ENCODE measurements at regions not wholly inside any gene's neighbourhood (a gene's known extent, or its start where the extent isn't known, plus 50 kb on each side); places are given as distances from the start of the nearest gene placed in this dataset.

- no peak for DNase-seq (ENCODE audit: low spot score)
Measured at GRCh38 chr2:146678516-146678915, 1166.3 kb upstream of the ACVR2A start.

- DNase-seq (ENCODE audit: low spot score): no peak
Measured at GRCh38 chr2:146677280-146677679, 1167.5 kb upstream of the ACVR2A start.

- no peak for DNase-seq (ENCODE audit: low spot score)
Measured at GRCh38 chr2:146669735-146670134, 1175.1 kb upstream of the ACVR2A start.

- peak; percentile 23 for DNase-seq (ENCODE audit: low spot score)
Measured at GRCh38 chr2:146666340-146666739, 1178.5 kb upstream of the ACVR2A start.

- DNase-seq (ENCODE audit: low spot score): no peak
Measured at GRCh38 chr2:146665800-146666199, 1179.0 kb upstream of the ACVR2A start.

GRCh38 chr2:146661473-146662096 is 1183.2 kb upstream of the ACVR2A start:
- peak; percentile 57 for DNase-seq (ENCODE audit: low spot score)

GRCh38 chr2:146659976-146660375 is 1184.9 kb upstream of the ACVR2A start:
- DNase-seq (ENCODE audit: low spot score): peak; percentile 53

- DNase-seq (ENCODE audit: low spot score): peak; percentile 18
Measured at GRCh38 chr2:146652311-146652710, 1192.5 kb upstream of the ACVR2A start.

GRCh38 chr2:146651361-146651760 is 1193.5 kb upstream of the ACVR2A start:
- DNase-seq (ENCODE audit: low spot score): no peak

GRCh38 chr2:146642066-146642465 is 1202.8 kb upstream of the ACVR2A start:
- no peak for DNase-seq (ENCODE audit: low spot score)

- DNase-seq (ENCODE audit: low spot score): peak; percentile 95
Measured at GRCh38 chr2:146634230-146635097, 1210.4 kb upstream of the ACVR2A start.

- no peak for DNase-seq (ENCODE audit: low spot score)
Measured at GRCh38 chr2:146633159-146633558, 1211.7 kb upstream of the ACVR2A start.

GRCh38 chr2:146632707-146633106 is 1212.1 kb upstream of the ACVR2A start:
- no peak for DNase-seq (ENCODE audit: low spot score)

- DNase-seq (ENCODE audit: low spot score): peak; percentile 36
Measured at GRCh38 chr2:146624430-146625160, 1220.2 kb upstream of the ACVR2A start.

- no peak for DNase-seq (ENCODE audit: low spot score)
Measured at GRCh38 chr2:146623771-146624170, 1221.1 kb upstream of the ACVR2A start.

GRCh38 chr2:146621656-146622055 is 1223.2 kb upstream of the ACVR2A start:
- no peak for DNase-seq (ENCODE audit: low spot score)

GRCh38 chr2:146615778-146616177 is 1229.1 kb upstream of the ACVR2A start:
- no peak for DNase-seq (ENCODE audit: low spot score)

- no peak for DNase-seq (ENCODE audit: low spot score)
Measured at GRCh38 chr2:146608490-146608889, 1236.3 kb upstream of the ACVR2A start.

GRCh38 chr2:146604521-146604920 is 1240.3 kb upstream of the ACVR2A start:
- no peak for DNase-seq (ENCODE audit: low spot score)

- DNase-seq (ENCODE audit: low spot score): no peak
Measured at GRCh38 chr2:146602856-146603255, 1242.0 kb upstream of the ACVR2A start.

GRCh38 chr2:146602383-146602782 is 1242.4 kb upstream of the ACVR2A start:
- DNase-seq (ENCODE audit: low spot score): peak; percentile 23

GRCh38 chr2:146598791-146599190 is 1246.0 kb upstream of the ACVR2A start:
- no peak for DNase-seq (ENCODE audit: low spot score)

GRCh38 chr2:146597291-146597690 is 1247.5 kb upstream of the ACVR2A start:
- no peak for DNase-seq (ENCODE audit: low spot score)

Data from kidney tubule cell (primary cell).